ENCODE measurements at regions not wholly inside any gene's neighbourhood (a gene's known extent, or its start where the extent isn't known, plus 50 kb on each side); places are given as distances from the start of the nearest gene placed in this dataset.

DNA sequence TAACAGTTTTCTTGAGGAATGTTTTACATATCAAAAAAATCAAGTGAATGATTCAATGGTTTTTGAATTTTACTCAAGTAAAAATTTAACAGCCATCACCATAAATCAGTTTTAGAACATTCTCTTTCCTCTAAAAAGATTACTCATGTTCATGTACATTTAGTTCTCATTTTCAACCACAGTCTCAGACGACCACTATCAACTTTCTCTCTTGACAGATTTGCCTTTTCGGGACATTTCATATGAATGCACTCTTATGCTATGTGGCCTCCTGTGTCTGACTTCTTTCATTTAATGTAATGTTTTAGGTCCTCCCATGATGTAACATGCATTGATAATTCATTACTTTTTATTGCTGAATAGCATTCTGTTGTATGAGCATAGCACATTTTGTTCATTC, 309.3 kb upstream of the PLSCR5 start:
- DNase-seq (ENCODE audit: low read depth, low spot score) = no peak

DNA sequence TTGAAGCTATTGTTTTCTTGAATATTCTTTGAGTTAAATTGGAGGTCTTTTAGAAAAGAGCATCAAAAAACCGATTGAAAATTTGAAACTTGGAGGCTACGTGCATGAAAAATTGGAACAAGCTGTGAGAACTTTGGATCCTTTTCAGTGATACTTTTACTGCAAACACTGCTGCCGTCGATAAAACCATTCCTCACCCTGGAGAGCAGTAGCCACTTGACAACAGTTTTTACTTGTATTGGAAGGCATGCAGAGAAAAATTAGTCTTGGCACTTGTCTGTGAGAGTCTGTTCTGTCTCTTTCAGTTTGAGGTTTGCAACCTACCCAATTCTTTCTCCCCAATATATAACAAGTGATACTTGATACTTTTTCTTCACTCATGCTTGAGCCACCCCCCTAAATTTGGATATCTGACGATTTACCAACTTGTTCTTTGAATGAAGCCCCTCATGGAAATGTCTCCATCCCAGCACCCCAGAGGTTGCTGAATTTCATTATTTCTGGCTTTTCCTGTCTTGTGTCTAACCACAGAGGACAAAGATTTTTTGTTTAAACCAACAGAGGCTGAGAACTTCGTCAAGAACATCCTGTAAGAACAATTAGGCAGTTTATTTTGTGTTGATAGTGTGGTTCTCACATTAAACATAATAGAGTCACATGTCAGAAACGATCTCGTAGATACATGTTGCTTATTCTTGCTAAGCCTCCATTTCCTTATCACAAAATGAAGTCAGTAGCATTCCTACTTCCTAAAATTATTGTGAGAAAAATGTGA, 307.3 kb upstream of the PLSCR5 start:
- DNase-seq (ENCODE audit: low read depth, low spot score) = no peak

DNA sequence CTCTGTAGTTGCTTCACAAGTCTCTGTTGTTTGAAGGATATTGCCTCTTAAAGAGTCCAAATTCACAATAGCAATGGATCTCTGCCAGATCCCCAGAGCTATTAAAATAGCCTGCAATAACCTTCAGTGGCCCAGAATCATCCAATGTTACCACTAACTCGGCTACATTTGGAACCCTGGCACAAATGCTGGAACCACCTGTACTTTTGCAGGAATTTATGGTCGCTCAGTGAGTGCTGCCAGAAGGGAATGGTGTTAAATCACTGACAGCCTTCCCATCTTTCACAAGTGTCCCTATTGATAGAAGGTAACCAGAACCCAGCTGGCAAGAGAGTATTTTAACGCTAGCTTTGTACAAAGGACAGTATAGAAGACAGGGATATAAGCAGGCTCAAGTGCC, 298.8 kb upstream of the PLSCR5 start:
- no peak for DNase-seq (ENCODE audit: low read depth, low spot score)

DNA sequence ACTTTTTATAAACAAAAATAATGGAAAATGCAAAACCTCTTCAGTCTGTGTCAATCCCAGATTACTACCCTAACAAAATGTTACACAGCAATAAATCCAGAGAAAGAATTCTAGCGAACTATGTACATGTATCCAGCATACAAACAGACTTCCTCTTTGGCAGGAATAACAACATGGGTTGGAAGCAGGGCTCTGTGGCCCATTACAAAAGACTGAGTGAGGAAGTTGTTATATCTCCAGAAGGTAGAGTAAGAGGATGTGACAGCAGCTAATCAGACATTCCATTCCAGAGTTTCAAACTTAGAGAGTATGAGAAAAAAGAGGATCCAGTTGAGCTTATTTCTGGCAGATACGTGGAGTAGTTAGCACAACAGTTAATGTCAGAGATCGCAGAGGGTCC, 294.0 kb upstream of the PLSCR5 start:
- DNase-seq (ENCODE audit: low read depth, low spot score) = no peak

DNA sequence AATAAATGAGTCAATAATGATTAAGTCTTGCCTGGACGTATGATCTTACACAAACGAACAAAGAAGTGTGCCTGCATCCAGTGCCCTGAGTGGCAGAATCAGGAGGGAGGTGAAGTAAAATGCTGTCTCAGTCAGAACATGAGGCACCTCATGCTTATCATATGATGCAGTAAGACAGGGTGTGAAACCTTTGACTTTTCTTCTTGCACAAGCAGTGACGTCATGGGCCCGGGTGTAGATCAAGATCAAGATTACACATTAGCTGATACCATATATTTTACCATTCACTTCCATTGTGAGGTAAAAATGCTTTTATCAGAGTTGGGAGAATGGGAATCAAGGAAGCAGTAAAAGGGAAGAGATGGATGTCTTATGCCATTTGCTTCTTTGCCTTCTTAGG, 291.6 kb upstream of the PLSCR5 start:
- no peak for DNase-seq (ENCODE audit: low read depth, low spot score)

DNA sequence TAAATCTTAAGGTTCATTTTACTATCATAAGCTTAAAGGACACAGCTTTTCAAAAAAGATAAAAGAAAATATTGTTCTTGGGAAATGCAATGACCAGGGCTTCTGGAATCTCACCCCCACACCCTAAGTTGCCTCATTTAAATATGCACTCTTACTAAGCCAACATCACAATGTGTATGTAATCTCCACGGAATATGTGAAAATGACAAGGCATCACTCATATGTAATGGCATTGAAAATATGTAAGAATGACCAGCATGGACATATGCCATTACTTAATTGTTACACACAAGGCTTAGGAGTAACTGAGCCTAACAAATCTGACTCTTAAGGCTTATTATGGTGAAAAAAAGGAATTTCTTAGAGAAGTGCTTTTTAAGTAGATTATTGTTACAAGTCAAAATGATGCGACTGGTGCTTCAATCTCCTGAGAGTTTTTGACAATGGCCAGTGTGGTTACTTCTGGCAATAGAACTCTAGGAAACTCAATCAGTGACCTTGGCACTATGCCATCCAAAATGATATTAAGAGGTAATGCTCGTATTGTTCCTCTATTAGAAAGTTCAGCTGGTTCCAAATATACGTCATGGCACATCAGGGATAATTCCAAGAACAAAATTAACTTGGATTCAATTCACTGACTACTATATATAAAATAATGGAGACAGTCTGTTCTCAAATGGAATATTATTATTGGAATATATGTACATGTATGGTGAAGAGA, 290.0 kb upstream of the PLSCR5 start:
- no peak for DNase-seq (ENCODE audit: low read depth, low spot score)

DNA sequence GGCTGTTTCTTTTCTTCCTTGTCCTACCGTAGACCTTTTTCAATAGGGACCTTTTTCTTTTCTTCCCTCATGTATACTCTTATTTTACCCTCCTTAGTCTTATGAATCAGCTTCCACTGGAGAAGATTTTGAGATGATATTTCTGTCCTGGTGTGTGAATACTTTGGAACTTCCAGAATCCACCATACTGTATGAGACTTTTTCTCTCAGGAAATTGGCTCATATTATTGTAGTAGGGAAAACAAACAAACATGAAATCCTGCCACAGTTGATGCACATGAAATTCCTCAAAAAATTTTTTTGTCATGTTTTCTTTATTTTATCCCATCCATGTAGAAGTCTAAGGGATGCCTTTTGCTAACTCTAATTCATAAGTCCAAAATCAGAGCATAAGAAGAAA, 289.3 kb upstream of the PLSCR5 start:
- DNase-seq (ENCODE audit: low read depth, low spot score) = no peak

DNA sequence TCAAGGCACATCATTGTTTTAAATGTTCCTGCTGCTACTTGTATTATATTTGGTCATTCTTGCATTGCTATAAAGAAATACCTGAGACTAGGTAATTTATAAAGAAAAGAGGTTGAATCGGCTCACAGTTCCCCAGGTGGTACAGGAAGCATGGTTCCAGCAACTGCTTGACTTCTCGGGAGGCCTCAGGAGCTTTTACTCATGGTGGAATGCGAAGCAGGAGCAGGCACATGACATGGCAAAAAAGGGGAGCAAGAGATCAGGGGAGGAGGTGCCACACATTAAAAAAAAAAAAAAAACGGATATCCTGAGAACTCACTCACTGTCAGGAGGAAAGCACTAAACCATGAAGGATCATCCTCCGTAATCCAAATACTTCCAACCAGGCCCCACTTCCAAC, 286.9 kb upstream of the PLSCR5 start:
- DNase-seq (ENCODE audit: low read depth, low spot score) = no peak

DNA sequence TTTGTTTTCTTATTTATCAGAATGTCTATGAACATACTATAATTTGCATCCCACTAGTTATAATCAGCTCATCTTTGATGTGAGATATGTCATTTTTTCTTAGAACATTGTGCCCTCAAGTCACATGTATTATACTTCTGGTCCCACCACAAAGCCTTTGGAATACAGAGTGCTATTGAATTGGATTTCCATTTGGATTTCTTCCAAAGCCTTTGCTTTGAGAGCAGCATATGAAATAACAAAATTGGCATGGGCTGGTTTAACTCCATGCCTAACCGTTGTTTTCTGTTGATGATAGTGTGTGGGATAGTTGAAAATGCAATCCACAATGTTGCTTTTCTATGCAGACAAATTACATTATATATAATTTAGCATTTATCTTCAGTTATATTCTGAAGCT, 284.5 kb upstream of the PLSCR5 start:
- no peak for DNase-seq (ENCODE audit: low read depth, low spot score)

DNA sequence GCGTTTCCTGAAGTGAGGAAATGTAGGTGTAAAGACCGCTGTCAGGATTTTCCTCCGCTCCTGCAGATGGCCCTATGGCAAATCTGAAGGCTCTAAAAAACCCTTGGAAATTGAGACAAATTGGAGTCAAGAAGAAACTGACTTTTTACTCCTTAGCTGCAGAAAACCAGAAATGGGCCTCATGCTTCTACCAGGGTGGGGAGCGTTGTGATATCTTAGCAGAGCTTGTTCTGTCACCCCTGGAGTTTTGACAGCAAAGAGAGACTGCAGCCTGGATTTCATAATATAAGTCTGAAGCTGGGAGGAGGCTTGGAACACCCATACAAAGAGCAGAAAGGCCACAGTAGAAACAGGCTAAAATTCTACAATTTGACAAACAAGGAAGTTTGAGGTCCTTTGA, 283.0 kb upstream of the PLSCR5 start:
- no peak for DNase-seq (ENCODE audit: low read depth, low spot score)

DNA sequence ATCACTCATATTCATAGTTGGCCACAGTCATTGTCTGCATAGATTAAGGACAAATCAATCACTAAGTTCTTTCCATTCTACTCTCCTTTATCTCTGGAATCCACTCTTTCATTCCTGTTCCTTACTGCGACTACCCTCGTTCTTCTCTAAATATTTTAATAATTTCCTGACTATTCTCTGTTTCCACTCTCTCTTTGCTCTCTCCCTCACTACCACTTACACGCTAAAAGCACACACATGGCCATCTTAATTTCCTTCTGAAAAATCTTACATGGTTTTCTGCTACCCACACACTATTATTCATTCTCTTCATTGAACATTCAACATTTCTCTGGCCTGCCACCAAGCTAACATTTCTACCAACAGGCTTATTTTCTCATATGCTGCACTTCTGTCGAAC, 279.6 kb upstream of the PLSCR5 start:
- no peak for DNase-seq (ENCODE audit: low read depth, low spot score)

DNA sequence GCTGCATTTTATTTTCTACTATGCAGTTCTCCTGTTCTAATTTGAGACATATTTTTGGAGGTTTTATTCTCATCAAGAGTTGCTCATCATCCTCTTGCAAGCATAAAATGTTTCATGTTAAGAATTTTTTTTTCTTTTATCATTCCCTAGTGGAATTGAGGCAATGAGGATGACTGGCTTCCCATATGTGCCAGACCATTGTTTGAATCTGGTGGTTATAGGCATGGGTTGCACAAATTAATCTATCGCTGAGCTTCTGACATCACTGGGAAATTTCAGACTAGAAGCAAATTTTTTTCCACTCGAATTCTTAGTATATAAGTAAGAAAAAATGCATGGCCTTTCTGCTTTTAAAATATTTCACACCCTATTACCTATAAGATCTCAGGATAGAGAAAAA, 279.1 kb upstream of the PLSCR5 start:
- no peak for DNase-seq (ENCODE audit: low read depth, low spot score)

DNA sequence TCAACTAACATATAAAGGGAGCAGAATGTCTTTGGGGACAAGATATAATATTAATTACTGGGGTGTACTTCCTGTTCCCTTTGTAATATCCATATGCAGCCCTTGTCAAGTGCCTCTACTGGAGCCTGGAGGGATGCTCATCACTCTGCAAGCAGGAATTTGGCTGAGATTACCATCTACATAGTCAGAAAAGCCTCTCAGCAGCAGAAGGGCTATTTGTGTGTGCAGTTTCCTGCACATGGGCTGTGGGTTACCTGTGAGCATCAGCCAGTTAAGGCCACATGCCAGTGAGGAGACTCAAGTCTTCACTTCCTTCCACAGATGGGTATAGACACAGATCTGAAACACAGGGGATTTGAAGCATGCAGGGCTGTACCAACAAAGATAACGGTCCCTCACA, 278.1 kb upstream of the PLSCR5 start:
- DNase-seq (ENCODE audit: low read depth, low spot score) = no peak

DNA sequence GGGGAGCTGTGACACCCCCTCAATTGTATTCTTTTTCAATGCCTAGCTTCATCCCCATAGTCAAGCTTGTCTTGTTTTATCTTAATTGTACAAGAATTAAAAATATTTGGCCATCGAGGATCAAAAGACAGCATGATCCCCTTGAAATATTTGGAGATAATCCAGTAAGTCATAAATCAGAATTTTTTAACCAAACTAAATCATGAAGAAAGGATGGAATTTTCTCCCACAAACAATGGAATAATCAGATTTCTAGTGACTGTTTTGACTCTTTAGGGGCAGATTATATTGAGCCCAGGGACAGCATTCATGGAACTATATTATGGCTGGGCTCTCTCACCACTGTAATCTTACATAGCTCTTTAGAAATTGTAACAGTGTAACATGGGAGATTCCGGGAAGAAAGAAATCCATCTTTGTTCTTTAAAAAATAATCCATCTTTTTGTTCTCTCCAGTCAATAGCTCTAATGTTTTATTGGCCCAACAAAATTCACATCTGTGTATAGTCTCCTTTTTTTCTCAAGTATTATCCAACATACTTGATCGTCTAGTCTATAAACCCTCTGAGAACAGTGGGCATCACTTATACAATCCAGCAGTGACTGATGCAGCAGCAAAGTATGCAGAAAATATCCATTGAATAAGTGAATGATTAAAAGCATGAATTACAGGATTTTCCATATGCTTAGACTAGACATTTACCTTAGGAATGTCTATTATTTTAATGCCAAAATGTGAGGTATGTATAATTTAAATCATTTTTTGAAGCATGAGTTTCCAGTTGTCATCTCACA, 277.0 kb upstream of the PLSCR5 start:
- DNase-seq (ENCODE audit: low read depth, low spot score) = no peak

DNA sequence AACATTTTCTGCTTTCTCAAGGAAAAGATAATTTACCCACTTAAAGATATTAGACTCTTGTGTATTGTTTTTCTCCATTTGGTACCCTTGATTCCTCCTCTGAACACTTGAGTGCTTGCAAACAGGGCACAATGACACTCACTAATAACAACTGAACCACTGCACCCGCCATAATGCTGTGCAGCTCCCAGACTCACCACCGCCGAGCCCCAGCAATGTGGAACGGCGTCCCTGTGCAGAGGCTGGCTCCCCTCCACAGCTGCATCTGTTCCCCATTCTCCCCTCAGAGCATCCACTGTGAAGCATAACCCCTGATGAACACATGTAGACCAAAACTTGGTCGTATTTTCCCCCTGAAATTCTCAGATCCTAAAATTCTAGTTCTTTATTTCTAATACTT, 276.2 kb upstream of the PLSCR5 start:
- DNase-seq (ENCODE audit: low read depth, low spot score) = no peak

DNA sequence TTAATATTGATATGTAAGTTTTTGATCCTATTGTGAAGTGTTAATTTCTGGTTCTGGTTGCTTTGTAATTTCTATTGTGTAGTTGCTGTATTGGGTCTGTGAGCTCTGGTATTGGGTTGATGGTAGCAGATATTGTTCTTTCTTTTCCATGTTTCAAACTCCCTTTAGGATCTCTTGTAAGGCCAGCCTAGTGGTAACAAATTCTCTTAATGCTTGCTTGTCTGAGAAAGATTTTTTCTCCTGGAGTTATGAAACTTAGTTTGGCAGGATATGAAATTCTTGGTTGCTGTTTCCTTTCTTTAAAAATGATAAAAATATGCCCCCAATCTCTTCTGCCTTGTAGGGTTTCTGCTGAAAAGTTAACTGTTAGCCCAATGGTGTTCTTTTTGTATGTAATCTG, 268.6 kb upstream of the PLSCR5 start:
- no peak for DNase-seq (ENCODE audit: low read depth, low spot score)

DNA sequence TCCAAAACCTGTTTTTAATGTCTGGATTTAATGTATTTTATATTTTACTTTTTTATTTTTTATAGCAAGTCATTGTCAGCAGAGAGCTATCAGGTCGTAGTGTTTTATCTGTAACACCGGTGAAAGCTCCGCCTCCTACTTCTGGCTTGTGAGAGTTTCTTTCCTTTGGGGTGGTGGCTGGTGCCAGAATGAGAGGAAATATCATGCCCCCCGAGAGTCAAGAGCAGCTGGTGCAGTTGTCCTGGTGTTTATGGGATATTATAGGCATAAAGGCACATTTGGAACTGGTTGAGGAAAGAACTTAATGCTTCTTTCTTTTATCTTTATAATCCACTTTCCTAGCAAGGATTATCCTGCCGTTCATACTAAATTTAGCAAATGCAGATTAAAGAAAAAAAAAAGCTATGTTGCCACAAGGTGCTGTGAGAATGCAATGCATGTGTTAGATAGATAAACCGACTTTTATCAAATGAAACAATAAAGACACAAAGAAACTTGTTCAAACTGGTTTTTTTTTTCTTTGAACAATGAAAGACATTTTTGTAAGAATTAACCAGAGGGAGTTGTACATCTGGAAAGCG, 260.1 kb upstream of the PLSCR5 start:
- no peak for DNase-seq (ENCODE audit: low read depth, low spot score)

DNA sequence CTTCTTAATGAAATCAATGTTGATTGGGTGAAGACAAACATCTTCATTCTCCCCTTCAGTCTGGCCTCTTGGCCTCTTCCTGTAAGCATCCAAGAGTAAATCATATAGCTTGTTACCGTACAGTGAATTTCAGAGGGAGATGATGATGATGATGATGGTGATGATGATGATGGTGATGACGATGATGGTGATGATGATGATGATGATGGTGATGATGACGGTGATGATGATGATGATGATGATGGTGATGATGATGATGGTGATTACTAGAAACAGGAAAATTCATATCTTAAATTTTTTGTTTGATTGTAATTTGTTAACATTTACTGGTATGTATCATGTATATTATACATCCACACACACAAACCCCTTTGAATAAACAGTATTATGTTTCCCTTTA, 256.1 kb upstream of the PLSCR5 start:
- no peak for DNase-seq (ENCODE audit: low read depth, low spot score)

DNA sequence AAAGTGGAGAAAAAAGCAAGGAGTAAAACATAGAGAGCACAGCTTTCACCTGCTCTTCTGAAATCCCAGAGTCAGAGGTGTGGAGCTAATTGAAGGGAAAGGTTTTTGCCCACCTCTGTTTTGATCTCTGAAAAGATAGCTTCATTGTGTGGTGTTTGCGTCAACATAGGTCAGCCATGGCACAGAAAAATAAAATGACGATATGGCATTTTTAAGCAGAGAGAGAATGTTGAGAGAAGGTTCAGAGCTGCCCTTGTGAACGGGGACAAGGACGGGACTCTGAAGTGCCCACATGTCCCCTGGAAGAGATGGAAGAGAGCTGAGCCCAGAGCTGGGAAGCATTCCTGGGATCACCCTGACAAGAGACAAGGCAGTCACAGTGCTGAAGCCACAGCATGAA, 249.4 kb upstream of the PLSCR5 start:
- no peak for DNase-seq (ENCODE audit: low read depth, low spot score)

DNA sequence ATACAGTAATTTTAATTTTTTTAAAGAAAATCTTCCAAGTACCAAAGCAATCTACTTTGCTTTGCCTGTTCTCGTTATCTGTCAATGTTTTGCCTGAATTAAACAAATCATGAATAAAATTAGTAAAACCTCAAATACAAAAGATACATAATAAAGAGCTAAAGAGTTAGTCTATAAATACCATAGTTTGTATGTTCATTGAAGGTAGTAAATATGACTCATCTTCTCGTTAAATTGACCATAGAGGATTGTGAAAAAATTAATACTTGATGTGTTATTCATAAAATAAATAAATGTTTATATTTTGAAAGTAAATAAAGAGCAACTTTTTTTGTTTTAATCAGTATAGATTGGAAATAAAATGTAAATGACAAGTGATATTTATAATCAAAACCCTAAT, 246.5 kb upstream of the PLSCR5 start:
- no peak for DNase-seq (ENCODE audit: low read depth, low spot score)

DNA sequence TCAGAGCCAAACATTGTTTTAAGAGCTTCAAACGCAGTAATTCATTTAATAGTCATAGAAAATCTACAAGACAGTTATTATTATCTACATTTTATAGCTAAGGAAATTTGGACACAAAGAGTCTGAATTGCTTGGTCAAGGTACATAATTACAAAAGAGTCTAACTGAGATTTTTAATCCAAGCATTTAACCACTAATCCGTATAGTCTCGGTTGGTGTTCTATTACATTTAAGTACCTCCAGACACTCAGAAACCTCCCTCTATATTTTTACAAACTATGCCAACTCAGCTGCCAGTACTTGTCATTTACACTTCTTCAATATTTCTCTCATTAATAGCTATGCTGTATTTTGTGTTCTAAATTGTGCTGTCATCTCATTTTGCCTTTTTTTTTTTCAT, 240.2 kb upstream of the PLSCR5 start:
- DNase-seq (ENCODE audit: low read depth, low spot score) = no peak

DNA sequence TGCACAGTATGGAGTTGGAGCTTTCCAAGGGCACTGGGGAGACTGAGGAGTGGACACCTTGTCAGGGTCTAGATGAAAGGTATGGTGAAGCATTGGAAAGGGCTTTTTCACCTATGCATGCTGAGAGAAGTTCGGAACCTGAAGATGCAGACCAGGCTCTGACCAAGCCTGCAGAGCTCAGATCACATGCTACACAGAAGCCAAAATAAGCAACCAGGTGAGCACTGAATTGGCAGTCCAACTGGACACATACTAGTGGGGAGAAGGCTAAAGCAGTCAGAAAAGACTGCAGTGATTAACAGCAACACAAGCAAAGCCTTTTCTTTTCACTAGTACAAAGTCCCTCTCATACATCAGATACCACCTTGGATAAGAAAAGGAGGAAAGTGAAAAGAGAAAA, 238.3 kb upstream of the PLSCR5 start:
- no peak for DNase-seq (ENCODE audit: low read depth, low spot score)

Measured in ELF-1 (cell line).